Right ventricle myocardium inferior (tissue), 1 donor: ENCODE measurements at regions not wholly inside any gene's neighbourhood (a gene's known extent, or its start where the extent isn't known, plus 50 kb on each side); places are given as distances from the start of the nearest gene placed in this dataset.

Experiments used
- ATAC-seq: fragments of 200-7000 bp; cut with Tn5 transposase; one replicate; pipeline ENCODE4 v1.9.1; 2020; ENCODE audit warnings: mild to moderate bottlenecking, moderate library complexity
- DNase-seq: peaks from one replicate; pipeline ENCODE4 v3.0.0; 2021; ENCODE audit errors: missing footprints
- intact Hi-C: fragments of 100-400 bp; cut with DNase I; formaldehyde crosslinking; loops from one replicate; pipeline ENCODE4 v1.11.0; 2022
- donor health status: DM: no; HTN: yes; CAD: no; lungs with severe emphysema.

DNA sequence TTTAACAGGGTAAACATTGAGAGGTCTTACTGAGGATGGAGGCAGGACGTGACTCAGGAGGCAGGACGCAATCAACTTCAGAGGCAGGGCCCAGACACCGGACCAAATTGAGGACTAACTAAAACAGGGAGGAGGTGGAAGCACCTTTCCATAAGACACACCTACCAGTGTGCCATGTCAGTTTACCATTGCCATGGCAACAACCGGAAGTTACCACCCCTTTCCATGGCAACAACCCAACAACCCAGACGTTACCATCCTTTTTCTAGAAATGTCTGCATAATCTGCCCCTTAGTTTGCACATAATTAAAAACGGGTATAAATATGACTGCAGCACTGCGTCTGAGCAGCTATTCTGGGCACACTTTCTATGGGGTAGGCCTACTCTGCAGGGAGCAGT is 53.5 kb upstream of the SOX21 start:
- intact Hi-C loops: no loop called here
- DNase-seq (no peak), ATAC-seq (no peak)

DNA sequence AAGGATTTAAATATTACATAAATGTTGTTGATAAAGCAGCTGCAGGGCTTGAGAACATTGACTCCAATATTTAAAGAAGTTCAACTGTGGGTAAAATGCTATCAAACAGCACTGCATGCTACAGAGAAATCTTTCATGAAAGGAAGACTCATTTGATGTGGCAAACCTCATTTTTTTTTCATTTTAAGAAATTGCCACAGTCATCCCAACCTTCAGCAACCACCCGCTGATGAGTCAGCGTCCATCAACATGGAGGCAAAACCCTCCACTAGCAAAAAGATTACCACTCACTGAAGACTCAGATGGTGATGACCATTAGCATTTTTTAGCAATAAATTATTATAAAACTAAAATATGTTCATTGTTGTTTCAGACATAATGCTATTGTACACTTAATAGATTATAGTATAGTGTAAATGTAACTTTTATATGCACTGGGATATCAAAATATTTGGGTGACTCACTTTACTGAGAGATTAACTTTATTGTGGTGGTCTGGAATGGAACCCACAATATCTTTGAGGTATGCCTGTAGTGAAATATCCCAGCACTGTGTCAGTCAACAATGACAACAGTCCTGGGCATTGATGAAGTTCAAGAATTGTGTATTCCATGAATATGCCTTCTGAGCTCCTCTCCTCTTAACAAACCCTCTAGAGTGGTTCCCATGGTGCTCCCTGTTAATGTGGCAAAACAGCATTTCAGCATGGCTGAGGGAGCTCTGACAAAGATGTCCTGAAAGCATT is 52.4 kb upstream of the SOX21 start:
- DNase-seq (no peak), ATAC-seq (no peak)
- intact Hi-C loops: no loop called here
